Colonic mucosa (tissue), 4 donors: ENCODE measurements at regions not wholly inside any gene's neighbourhood (a gene's known extent, or its start where the extent isn't known, plus 50 kb on each side); places are given as distances from the start of the nearest gene placed in this dataset.

Source experiments
- DNase-seq: peaks from one replicate; pipeline ENCODE4 v3.0.0-alpha.2; 2020
- H3K27ac ChIP-seq: fragments of 200-600 bp; one replicate; pipeline ENCODE4 v1.8.0; 2021
- H3K27me3 ChIP-seq: fragments of 200-600 bp; one replicate; pipeline ENCODE4 v1.8.0; 2021
- H3K36me3 ChIP-seq: fragments of 200-600 bp; one replicate; pipeline ENCODE4 v1.8.0; 2021
- H3K4me1 ChIP-seq: fragments of 200-600 bp; one replicate; pipeline ENCODE4 v1.8.0; 2021; ENCODE audit warnings: mild to moderate bottlenecking
- H3K4me3 ChIP-seq: fragments of 200-600 bp; one replicate; pipeline ENCODE4 v1.8.0; 2021
- H3K9ac ChIP-seq, 2 donors: one replicate each; pipeline ENCODE4 v1.7.0; 2013; ENCODE audit warnings: control low read depth in 2 of 2, low read depth in 2 of 2, low read length in 2 of 2
- H3K9me3 ChIP-seq: fragments of 200-600 bp; one replicate; pipeline ENCODE4 v1.8.0; 2021
- intact Hi-C: fragments of 100-400 bp; cut with DNase I; formaldehyde crosslinking; loops from one replicate; pipeline ENCODE4 v1.14.1; 2022
- TF ChIP-seq, protein P1 (sequence below): fragments of 200-600 bp; IDR thresholded peaks from one replicate; pipeline ENCODE4 v1.8.0; 2022; ENCODE audit warnings: antibody characterized with exemption, mild to moderate bottlenecking
- donor health status: healthy.
- donor health status: DM: no; HTN: no; CAD: no.
- donor health status: DM: no; HTN: no; CAD: no.

DNA sequence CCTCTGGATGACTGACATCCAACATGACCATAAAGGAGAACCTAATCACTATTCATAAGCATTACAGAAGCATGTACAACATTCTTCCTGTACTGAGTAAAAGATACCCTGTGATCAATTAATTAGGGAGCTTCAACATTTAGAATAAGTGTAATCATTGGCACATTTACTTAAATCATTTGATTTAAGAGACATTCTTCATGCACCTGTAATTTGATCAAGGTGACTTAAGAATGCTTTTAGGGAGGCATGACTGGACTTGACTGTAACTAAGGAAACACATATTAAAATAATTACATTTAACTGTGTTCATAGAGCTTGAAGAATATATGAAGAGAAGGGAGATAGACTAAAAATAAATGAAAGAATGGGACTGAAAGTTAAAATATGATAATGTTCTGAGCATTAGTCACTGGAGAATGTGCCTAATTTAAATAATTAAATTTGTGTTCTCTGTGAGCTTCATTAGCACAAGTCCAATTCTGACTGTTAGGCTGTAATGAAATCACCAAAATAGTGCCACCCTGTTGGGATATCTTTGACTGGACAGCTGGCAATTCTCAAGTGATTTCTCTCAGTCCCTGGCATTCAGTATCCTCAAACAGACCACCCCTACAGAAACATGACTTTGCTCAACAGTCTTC is 295.5 kb upstream of the ADGRB3 start:
- no peak overlapping the region for H3K9ac ChIP-seq
- TF ChIP-seq, protein P1, sequence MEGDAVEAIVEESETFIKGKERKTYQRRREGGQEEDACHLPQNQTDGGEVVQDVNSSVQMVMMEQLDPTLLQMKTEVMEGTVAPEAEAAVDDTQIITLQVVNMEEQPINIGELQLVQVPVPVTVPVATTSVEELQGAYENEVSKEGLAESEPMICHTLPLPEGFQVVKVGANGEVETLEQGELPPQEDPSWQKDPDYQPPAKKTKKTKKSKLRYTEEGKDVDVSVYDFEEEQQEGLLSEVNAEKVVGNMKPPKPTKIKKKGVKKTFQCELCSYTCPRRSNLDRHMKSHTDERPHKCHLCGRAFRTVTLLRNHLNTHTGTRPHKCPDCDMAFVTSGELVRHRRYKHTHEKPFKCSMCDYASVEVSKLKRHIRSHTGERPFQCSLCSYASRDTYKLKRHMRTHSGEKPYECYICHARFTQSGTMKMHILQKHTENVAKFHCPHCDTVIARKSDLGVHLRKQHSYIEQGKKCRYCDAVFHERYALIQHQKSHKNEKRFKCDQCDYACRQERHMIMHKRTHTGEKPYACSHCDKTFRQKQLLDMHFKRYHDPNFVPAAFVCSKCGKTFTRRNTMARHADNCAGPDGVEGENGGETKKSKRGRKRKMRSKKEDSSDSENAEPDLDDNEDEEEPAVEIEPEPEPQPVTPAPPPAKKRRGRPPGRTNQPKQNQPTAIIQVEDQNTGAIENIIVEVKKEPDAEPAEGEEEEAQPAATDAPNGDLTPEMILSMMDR: no peak
- no peak for DNase-seq
- H3K4me1 ChIP-seq: no peaks in the 10 kb centered on the region
- H3K4me3 ChIP-seq: no peak overlapping the region
- H3K27ac ChIP-seq: no peak overlapping the region
- H3K9me3 ChIP-seq: no peaks in the 10 kb centered on the region
- intact Hi-C loops: no loop called here
- no peaks in the 10 kb centered on the region for H3K27me3 ChIP-seq
- no peaks in the 10 kb centered on the region for H3K36me3 ChIP-seq

DNA sequence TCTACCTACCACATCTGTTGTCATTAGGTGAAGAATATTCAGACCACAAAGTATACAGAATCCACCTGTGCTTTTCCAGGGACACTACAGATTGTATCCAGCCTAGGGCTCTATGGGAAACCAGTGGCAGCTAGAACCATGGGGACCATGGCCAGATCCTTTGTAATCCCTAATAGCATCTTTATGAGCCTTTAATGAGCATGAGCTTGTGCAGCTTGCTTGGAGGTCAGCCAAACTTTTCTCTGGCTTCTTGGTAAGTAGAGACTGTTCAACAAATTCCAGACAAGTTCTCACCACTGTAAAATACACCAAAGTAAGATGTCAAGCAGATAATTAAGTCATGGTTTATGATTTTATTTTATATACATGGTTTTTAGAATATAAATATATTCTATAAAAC is 301.6 kb upstream of the ADGRB3 start:
- H3K9me3 ChIP-seq: no peaks in the 10 kb centered on the region
- TF ChIP-seq, protein P1: no peak
- no peak overlapping the region for H3K4me3 ChIP-seq
- DNase-seq: no peak
- no peaks in the 10 kb centered on the region for H3K4me1 ChIP-seq
- no peaks in the 10 kb centered on the region for H3K27me3 ChIP-seq
- no peak overlapping the region for H3K9ac ChIP-seq
- H3K36me3 ChIP-seq: no peaks in the 10 kb centered on the region
- H3K27ac ChIP-seq: no peak overlapping the region
- intact Hi-C loops: no loop called here

DNA sequence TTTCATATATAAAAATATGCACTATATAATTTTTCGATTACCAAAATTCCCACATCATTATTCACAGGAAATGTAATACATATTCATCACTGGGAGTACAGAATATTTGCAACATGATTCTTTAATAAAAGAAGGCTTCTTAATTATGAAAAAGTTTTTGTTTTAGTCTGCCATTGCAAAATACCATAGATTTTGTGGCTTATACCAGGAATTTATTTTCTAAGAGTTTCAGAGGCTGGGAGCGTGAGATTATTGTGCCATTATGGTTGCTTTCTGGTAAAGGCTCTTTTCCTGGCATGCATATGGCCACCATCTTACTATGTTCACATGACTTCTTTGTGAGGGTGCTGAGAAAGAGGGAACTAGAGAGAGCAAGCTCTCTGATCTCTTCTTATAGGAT is 306.9 kb upstream of the ADGRB3 start:
- TF ChIP-seq, protein P1: no peak
- no peak for DNase-seq
- Histone ChIP-seq H3K27me3 (no peaks in the 10 kb centered on the region), H3K4me3 (no peak overlapping the region), H3K9me3 (no peaks in the 10 kb centered on the region), H3K27ac (no peak overlapping the region), H3K36me3 (no peaks in the 10 kb centered on the region), H3K9ac (no peak overlapping the region), H3K4me1 (no peaks in the 10 kb centered on the region)
- intact Hi-C loops: no loop called here

GRCh38 chr6:68326762-68327161 is 308.3 kb upstream of the ADGRB3 start:
- no peak for DNase-seq
- Histone ChIP-seq H3K9me3 (no peaks in the 10 kb centered on the region), H3K4me1 (no peaks in the 10 kb centered on the region), H3K4me3 (no peak overlapping the region), H3K9ac (no peak overlapping the region), H3K27me3 (no peaks in the 10 kb centered on the region), H3K27ac (no peak overlapping the region), H3K36me3 (no peaks in the 10 kb centered on the region)
- TF ChIP-seq, protein P1: no peak
- intact Hi-C loops: no loop called here

- Histone ChIP-seq H3K9me3 (no peaks in the 10 kb centered on the region), H3K9ac (no peak overlapping the region), H3K4me3 (no peak overlapping the region), H3K36me3 (no peaks in the 10 kb centered on the region), H3K27ac (no peak overlapping the region), H3K4me1 (no peaks in the 10 kb centered on the region), H3K27me3 (no peaks in the 10 kb centered on the region)
- TF ChIP-seq, protein P1: no peak
- DNase-seq: no peak
- intact Hi-C loops: no loop called here
Measured at GRCh38 chr6:68317366-68317765, 317.7 kb upstream of the ADGRB3 start.
